ENCODE measurements at regions not wholly inside any gene's neighbourhood (a gene's known extent, or its start where the extent isn't known, plus 50 kb on each side); places are given as distances from the start of the nearest gene placed in this dataset.
"Not testable (repeated sequence)": the region's sequence is repeated elsewhere in the genome, so short reads cannot be mapped to it uniquely, and the experiment has no call there.

DNA sequence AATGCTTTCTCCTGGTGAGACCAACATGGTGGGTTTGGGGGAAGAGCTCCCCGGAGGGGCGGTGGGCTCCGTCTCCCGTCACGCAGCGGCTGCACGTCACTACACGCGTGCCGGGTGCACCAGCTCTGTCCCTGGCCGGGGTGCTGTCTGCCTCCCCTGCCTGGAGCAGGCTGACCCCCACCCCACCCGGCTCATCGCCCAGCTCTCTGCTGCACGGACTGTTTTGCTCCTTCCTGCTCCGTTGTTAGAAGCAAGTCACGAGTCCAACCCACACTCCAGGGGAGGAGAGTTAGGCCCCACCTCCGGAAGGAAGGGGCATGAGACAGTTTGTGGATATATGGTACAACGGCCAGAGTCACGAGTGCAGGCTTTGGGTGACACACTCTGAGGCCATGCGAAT is 364.9 kb downstream of the BRD1 start:
- H3K4me1 ChIP-seq (ENCODE audit: insufficient read depth, low read length), result peaks cover 4% of the 10 kb centered on the region
- no peaks in the 10 kb centered on the region for H3K9me3 ChIP-seq (ENCODE audit: low read depth, low read length)
- H3K4me3 ChIP-seq (ENCODE audit: low read length), result no peak overlapping the region
- H3K27me3 ChIP-seq (ENCODE audit: insufficient read depth, low read length), result no peaks in the 10 kb centered on the region

DNA sequence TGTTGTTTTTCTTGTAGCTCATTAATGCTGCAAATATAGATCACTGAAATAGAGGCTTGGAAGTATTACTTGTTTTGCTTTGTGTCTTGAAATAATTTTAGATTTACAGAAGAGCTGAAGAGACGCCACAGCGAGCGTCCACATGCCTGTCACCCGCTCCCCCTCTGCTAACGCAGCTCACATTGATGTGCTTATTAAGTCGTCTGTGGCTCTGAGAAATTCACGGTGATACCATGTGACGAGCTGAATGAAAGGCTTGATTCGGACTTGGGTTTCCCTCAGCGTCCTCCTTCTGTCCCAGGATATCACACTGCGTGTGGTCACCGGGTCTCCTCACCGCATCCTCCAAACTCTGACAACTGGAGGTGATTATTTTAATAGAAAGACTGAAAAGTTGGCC is 365.4 kb downstream of the BRD1 start:
- peaks cover 4% of the 10 kb centered on the region for H3K4me1 ChIP-seq (ENCODE audit: insufficient read depth, low read length)
- no peak overlapping the region for H3K4me3 ChIP-seq (ENCODE audit: low read length)
- H3K27me3 ChIP-seq (ENCODE audit: insufficient read depth, low read length), result no peaks in the 10 kb centered on the region
- H3K9me3 ChIP-seq (ENCODE audit: low read depth, low read length), result no peaks in the 10 kb centered on the region

DNA sequence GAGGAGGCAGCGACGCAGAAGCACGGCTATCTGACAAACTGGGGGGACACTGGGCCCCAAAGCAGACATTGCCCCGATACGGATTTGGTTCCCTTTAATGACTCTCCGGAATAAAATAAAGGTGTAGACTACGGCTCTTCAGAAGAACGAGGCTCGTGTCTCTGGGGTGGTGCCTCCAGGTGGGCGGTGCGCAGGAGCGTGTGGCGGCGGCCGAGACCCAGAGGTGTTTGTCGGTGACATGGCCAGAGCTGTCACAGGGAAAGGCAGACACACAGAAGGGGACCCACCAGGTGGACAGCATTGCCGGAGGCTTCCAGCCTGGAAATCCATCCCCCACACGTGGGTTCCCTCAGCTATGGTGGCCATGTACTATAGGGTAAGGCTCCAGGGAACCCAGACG is 366.0 kb downstream of the BRD1 start:
- Histone ChIP-seq H3K27me3 (ENCODE audit: insufficient read depth, low read length) (no peaks in the 10 kb centered on the region), H3K9me3 (ENCODE audit: low read depth, low read length) (no peaks in the 10 kb centered on the region), H3K4me3 (ENCODE audit: low read length) (no peak overlapping the region), H3K4me1 (ENCODE audit: insufficient read depth, low read length) (peaks cover 4% of the 10 kb centered on the region)

DNA sequence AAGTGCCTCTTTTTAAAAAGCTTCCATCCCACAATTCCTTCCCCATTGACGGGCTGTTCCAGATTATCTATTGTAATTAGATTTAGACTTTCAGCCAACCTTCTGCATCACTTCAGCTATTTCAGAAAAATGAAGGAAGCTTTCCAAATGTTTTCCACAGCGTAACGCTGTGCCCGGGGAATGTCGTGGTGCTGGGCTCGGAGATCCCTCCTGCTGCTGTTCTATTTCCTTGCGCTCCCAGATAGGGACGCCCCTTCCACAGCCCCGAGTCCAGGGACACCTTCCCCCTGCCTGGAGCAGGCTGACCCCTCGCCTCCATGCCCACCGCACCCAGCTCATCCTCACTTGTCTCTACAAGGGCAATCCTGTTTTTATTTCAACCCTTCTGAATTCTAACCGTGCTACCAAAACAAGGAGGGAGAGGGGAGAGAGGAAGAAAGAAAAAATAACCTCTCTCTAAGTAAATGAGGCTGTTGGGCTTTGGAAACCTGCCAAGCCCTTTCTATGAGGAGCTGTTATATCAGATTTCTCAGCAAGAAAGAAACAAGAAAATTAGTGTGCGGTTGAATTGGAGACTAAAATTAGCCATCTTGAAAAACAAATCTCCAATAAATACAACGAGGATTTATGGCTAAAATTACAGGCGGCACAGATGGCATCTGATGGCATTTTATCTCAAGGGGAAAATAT is 366.9 kb downstream of the BRD1 start:
- H3K9me3 ChIP-seq (ENCODE audit: low read depth, low read length), result no peaks in the 10 kb centered on the region
- no peak overlapping the region for H3K4me3 ChIP-seq (ENCODE audit: low read length)
- H3K4me1 ChIP-seq (ENCODE audit: insufficient read depth, low read length), result peaks cover 4% of the 10 kb centered on the region
- H3K27me3 ChIP-seq (ENCODE audit: insufficient read depth, low read length), result no peaks in the 10 kb centered on the region

DNA sequence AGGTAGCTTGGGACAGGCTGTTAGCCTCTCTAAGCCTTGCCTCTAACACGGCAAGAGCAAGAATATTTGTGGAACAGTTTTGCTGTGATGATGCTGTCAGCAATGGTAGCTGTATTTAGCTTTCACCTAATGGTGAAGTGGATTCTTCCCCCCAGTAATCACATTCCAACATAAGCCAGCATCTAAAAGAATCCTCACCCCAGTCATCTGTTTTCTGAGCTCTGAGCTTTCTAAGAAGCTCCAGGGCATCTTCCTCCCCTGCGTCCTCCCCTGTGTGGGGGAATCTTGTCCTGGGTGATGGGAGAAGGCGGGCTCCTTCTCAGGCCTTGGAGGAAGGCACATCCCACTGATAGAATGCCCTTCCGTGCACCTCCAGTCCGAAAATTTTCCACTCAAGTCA is 367.6 kb downstream of the BRD1 start:
- H3K4me1 ChIP-seq (ENCODE audit: insufficient read depth, low read length), result peaks cover 4% of the 10 kb centered on the region
- no peaks in the 10 kb centered on the region for H3K27me3 ChIP-seq (ENCODE audit: insufficient read depth, low read length)

DNA sequence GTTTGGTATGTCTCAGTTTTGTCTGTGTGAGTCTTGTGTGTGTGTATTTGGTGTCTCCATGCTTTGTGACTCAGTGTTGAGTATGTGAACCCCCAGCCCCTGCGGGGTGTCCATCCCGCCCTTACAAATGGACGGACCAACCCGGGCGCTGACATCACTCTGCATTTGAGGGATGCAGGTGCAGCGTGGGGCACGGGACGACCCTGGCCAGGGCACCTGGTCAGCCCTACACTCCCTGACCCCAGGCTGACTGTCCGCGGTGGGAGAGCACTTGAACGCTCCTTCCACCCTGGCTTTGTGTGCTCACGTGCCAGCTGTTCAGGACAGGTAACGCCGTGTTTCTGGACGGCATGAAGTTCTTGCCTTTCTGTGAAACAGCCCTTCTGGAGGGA is 369.0 kb downstream of the BRD1 start:
- Histone ChIP-seq H3K4me1 (ENCODE audit: insufficient read depth, low read length) (peaks cover 4% of the 10 kb centered on the region), H3K4me3 (ENCODE audit: low read length) (no peak overlapping the region), H3K9me3 (ENCODE audit: low read depth, low read length) (no peaks in the 10 kb centered on the region), H3K27me3 (ENCODE audit: insufficient read depth, low read length) (no peaks in the 10 kb centered on the region)

More for the DNA sequence above, 367.6 kb downstream of the BRD1 start:
- H3K4me3 ChIP-seq (ENCODE audit: low read length), result no peak overlapping the region
- H3K9me3 ChIP-seq (ENCODE audit: low read depth, low read length), result no peaks in the 10 kb centered on the region

DNA sequence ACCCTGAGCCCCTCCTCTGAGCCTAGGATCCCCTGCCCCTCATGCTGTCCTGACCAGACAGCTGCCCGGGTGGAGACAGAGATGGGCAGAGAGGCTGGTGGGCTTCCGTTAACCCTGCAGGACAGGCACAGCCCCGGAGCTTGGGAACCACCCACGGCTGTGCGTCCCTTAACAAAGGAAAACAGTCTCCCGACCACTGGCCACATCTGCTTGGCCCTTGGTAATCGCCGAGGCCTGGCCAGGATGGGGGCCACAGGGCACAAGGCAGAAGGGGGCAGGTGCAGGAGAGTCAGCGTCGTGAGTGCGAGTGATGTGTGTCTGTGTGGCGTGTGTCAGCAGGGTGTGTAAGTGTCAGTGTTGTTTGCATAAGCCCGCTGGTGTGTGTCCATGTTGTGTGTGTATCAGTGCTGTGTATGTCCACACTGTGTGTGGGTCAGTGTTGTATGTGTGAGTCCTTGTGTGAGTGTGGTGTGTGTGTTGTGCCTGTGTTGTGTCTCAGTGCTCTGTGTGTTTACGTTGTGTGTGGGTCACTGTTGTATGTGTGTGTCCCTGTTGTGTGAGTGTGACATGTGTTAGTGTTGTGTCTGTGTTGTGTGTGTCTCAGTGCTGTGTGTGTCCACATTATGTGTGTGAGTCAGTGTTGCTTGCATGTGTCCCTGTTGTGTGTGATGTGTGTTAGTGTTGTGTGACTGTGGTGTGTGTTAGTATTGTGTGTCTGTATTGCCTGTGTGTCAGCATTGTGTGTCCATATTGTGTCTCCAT is 369.5 kb downstream of the BRD1 start:
- Histone ChIP-seq H3K9me3 (ENCODE audit: low read depth, low read length) (no peaks in the 10 kb centered on the region), H3K4me1 (ENCODE audit: insufficient read depth, low read length) (peaks cover 2% of the 10 kb centered on the region), H3K4me3 (ENCODE audit: low read length) (no peak overlapping the region), H3K27me3 (ENCODE audit: insufficient read depth, low read length) (no peaks in the 10 kb centered on the region)

DNA sequence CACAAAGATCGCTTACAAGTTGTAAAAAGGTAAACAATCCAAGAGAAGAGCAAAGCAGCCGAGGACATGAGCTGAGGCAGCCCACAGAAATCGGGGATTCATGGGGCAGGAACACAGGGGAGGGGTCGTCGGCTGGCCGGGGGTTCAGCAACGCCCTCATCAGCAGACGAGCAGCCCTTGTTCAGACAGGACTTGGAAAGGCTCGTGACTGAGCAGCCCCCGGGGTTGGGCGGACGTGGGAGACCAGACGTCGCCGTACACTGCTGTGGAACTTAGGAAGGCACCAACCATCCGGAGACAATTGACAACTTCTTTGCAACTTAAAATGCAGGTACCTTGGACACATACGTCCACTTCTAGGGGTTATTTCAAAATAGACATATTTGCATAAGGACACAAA is 370.5 kb downstream of the BRD1 start:
- Histone ChIP-seq H3K4me1 (ENCODE audit: insufficient read depth, low read length) (no peaks in the 10 kb centered on the region), H3K27me3 (ENCODE audit: insufficient read depth, low read length) (no peaks in the 10 kb centered on the region)

DNA sequence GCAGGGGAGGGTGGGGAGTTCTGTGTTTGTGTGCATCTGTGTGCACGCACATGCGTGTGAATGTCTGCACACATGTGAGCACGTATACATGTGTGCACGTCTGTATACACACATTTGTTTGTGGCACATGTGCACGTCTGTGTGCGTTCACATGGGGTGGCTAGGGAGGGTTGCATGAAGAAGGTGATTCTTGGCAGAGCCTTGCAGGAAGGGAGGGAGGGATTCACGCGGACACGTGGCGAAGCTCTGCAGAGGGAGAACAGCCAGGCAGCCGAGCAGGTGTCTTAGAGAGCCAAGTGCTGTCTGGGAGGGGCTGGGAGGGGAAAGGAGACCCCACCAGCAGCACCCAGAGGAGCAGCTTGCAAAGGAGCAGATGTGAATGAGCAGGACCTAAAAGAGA is 372.1 kb downstream of the BRD1 start:
- H3K4me1 ChIP-seq (ENCODE audit: insufficient read depth, low read length), result no peaks in the 10 kb centered on the region
- H3K27me3 ChIP-seq (ENCODE audit: insufficient read depth, low read length), result peaks cover 3% of the 10 kb centered on the region
- no peak overlapping the region for H3K4me3 ChIP-seq (ENCODE audit: low read length)
- no peaks in the 10 kb centered on the region for H3K9me3 ChIP-seq (ENCODE audit: low read depth, low read length)

More for the DNA sequence above, 370.5 kb downstream of the BRD1 start:
- H3K4me3 ChIP-seq (ENCODE audit: low read length), result no peak overlapping the region
- H3K9me3 ChIP-seq (ENCODE audit: low read depth, low read length), result no peaks in the 10 kb centered on the region

DNA sequence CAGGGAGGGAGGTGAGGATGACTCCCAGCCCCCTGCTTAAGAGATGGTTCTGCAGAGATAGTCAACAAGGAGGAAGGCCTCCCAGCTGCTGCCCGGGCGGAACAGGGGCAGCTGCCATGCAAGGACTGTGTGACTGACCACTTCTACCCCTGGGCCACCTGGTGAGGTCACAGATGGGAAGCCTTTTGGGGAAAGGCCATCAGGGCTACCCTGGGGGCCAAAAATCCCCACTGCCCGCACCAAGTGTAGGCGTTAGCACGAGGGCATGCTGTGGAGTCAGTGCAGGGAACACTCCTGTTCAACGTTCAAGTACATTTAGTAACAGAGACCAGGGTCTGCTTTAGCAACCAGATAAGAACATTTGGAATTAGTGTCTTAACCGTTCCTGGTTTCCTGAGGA is 372.9 kb downstream of the BRD1 start:
- Histone ChIP-seq H3K4me3 (ENCODE audit: low read length) (no peak overlapping the region), H3K4me1 (ENCODE audit: insufficient read depth, low read length) (no peaks in the 10 kb centered on the region), H3K27me3 (ENCODE audit: insufficient read depth, low read length) (peaks cover 5% of the 10 kb centered on the region), H3K9me3 (ENCODE audit: low read depth, low read length) (no peaks in the 10 kb centered on the region)

DNA sequence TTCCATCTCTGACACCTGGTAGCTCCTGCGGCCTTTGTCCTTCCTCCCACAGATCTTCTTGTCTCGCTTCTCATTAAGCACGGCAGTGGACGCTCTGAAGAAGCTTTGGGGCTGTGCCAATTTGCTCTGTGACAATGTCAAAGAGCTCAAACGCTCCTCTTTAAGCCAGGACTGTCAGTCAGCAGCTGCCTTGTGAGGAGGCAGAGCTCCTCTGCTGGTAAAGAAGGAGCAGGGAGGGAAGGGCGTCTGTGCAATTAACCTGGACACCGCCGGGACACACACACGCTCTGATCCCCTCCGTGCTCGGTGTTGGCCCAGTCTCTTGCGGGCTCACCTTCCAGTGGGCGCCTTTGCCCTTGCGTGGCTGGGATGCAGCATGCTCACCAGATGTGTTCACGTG is 373.9 kb downstream of the BRD1 start:
- Histone ChIP-seq H3K9me3 (ENCODE audit: low read depth, low read length) (no peaks in the 10 kb centered on the region), H3K27me3 (ENCODE audit: insufficient read depth, low read length) (peaks cover 5% of the 10 kb centered on the region), H3K4me3 (ENCODE audit: low read length) (no peak overlapping the region), H3K4me1 (ENCODE audit: insufficient read depth, low read length) (no peaks in the 10 kb centered on the region)

DNA sequence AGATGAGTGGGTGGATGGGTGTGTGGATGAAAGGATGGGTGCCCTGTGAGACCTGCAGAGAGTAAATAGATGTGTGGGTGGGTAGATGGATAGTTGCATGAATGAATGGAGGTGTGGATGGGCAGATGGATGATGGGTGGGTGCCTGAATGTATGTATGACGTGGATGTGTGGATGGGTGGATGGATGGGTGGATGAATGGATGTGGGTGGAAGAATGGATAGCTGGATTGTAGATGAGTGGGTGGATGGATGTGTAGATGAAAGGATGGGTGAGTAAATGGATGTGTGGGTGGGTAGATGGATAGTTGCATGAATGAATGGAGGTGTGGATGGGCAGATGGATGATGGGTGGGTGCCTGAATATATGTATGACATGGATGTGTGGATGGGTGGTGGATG is 374.7 kb downstream of the BRD1 start:
- H3K4me1 ChIP-seq (ENCODE audit: insufficient read depth, low read length); H3K4me3 ChIP-seq (ENCODE audit: low read length); H3K27me3 ChIP-seq (ENCODE audit: insufficient read depth, low read length); H3K9me3 ChIP-seq (ENCODE audit: low read depth, low read length): not testable (repeated sequence)

DNA sequence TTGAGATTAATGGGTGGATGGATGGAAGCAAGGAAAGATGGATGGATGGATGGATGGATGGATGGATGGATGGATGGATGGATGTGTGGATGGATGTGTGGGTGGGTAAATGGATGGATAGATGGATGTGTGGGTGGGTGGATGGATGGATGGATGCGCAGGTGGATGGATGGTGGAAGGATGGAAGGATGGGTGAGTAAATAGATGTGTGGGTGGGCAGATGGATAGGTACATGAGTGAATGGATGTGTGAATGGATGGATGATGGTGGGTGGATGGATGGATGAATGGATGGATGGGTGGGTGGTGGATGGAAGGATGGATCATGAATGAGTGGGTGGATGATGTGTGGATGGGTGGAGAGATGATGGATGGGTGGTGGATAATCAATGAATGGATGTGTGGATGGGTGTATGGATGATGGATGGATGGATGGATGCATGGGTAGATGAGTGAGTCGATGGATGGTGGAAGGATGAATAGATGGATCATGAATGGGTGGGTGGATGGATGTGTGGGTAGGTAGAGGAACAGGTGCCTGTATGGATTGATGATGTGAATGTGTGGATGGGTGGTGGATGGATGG is 375.2 kb downstream of the BRD1 start:
- Histone ChIP-seq H3K27me3 (ENCODE audit: insufficient read depth, low read length) (peaks cover 5% of the 10 kb centered on the region), H3K4me1 (ENCODE audit: insufficient read depth, low read length) (no peaks in the 10 kb centered on the region), H3K4me3 (ENCODE audit: low read length) (no peak overlapping the region), H3K9me3 (ENCODE audit: low read depth, low read length) (no peaks in the 10 kb centered on the region)

DNA sequence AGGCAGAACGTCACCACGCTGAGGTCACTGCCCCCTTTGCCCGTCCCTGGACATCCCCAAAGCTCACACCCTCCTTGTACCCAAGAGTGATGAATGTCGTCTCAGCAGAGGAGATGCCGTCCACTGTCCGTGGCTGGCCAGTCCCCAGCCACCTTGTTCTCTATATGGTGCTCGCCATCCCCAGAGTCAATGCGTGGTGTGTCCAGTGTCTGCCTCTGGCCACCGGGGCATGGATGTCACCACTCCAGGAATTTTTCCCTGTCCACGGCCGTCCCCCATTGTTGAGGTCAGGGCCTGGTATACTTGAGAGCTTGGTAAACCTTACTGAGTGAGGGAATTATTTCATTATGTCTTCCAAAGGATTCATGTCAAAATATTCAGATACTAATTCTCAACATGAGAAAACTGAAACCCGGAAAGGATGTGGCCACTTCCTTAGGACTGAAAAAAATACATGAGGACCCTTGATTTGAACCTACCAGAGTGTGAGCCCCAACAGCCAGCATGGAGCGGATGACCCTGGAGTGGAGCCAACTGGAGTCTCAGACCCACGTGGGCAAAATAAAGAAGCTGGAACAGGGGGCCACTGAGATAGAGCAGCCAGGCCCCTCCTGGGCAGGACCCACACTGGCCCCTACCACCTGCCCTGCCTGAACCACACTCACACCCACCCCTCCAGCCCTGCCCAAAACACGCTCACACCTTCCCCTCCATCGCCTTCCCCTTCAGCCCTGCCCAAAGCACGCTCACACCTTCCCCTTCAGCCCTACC is 376.4 kb downstream of the BRD1 start:
- Histone ChIP-seq H3K4me3 (ENCODE audit: low read length) (no peak overlapping the region), H3K4me1 (ENCODE audit: insufficient read depth, low read length) (no peaks in the 10 kb centered on the region), H3K27me3 (ENCODE audit: insufficient read depth, low read length) (peaks cover 5% of the 10 kb centered on the region), H3K9me3 (ENCODE audit: low read depth, low read length) (no peaks in the 10 kb centered on the region)

DNA sequence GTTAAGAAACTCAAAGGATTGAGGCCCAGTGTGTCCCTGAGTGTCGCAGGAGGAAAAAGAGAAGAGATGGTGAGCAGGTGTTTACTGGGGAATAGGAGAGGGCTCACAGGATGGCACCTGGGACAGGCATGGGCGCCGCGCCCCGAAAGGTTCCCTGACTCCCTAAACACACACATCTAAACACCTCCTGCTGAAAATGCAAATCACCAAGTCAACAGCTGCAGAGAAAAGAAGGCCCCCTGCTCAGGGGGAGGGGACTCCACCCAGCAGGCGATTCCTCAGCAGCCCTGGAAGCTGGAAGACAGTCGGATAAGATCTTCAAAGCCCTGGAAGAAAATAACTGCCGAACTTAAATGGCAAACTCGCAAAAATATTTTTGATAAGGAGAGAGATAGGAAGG is 377.2 kb downstream of the BRD1 start:
- H3K27me3 ChIP-seq (ENCODE audit: insufficient read depth, low read length), result peaks cover 5% of the 10 kb centered on the region
- no peaks in the 10 kb centered on the region for H3K4me1 ChIP-seq (ENCODE audit: insufficient read depth, low read length)
- no peak overlapping the region for H3K4me3 ChIP-seq (ENCODE audit: low read length)
- no peaks in the 10 kb centered on the region for H3K9me3 ChIP-seq (ENCODE audit: low read depth, low read length)

All from mononuclear cell (primary cell).